K562 (cell line): ENCODE measurements at regions not wholly inside any gene's neighbourhood (a gene's known extent, or its start where the extent isn't known, plus 50 kb on each side); places are given as distances from the start of the nearest gene placed in this dataset.
A peak's percentile ranks its signal among the peaks of the same experiment; 100 is the strongest.

Experiments
- BCOR ChIP-seq: fragments of 450-650 bp; IDR thresholded peaks from 2 replicates; pipeline ENCODE4 v1.6.1; 2016
- CBFA2T2 ChIP-seq: fragments of 450-650 bp; conservative IDR thresholded peaks from 2 replicates; pipeline ENCODE4 v1.6.1; 2017; ENCODE audit warnings: mild to moderate bottlenecking
- CBFA2T3 ChIP-seq: fragments of 450-650 bp; IDR thresholded peaks from 2 replicates; pipeline ENCODE4 v1.6.1; 2017
- CTBP1 ChIP-seq: fragments of 450-650 bp; IDR thresholded peaks from 2 replicates; pipeline ENCODE4 v1.6.1; 2016; ENCODE audit warnings: borderline replicate concordance
- CXXC5 ChIP-seq: fragments of 250-450 bp; sonication (Bioruptor Pico); IDR thresholded peaks from 2 replicates; pipeline ENCODE4 v1.8.0; 2022; ENCODE audit warnings: inconsistent platforms, mild to moderate bottlenecking, moderate library complexity
- DIDO1 ChIP-seq: fragments of 450-650 bp; IDR thresholded peaks from 2 replicates; pipeline ENCODE4 v1.6.1; 2016; ENCODE audit warnings: low read depth, missing biosample characterization, missing genetic modification characterization
- EGR1 ChIP-seq: fragments of 450-650 bp; conservative IDR thresholded peaks from 2 replicates; pipeline ENCODE4 v1.6.1; 2017; ENCODE audit warnings: mild to moderate bottlenecking
- KDM1A ChIP-seq, 2 experiments: fragments of 450-650 bp; IDR thresholded peaks; 2 replicates each; pipeline ENCODE4 v1.6.1; 2016; ENCODE audit warnings: mild to moderate bottlenecking in 2 of 2
- L3MBTL2 ChIP-seq: fragments of 450-650 bp; IDR thresholded peaks from 2 replicates; pipeline ENCODE4 v1.6.1; 2016; ENCODE audit warnings: mild to moderate bottlenecking, moderate library complexity
- MCM7 ChIP-seq, 2 experiments: fragments of 450-650 bp; IDR thresholded peaks; 2 replicates each; pipeline ENCODE4 v1.6.1; 2016 to 2018
- MEF2A ChIP-seq: IDR thresholded peaks from 2 replicates; pipeline ENCODE4 v1.6.1; 2011; ENCODE audit warnings: low read depth, mild to moderate bottlenecking, low read length, moderate library complexity; ENCODE audit not compliant: control insufficient read depth
- NRF1 ChIP-seq, 2 experiments: fragments of 450-650 bp; IDR thresholded peaks in 1 of 2; conservative IDR thresholded peaks in 1 of 2; 2 replicates each; pipeline ENCODE4 v1.6.1; 2014; ENCODE audit warnings: mild to moderate bottlenecking in 2 of 2
- RCOR1 ChIP-seq, 2 experiments: IDR thresholded peaks; 2 replicates each; pipeline ENCODE4 v1.6.1; 2012; ENCODE audit warnings: low read depth in 2 of 2, low read length in 2 of 2, borderline replicate concordance in 1 of 2, improper control_type of control experiment in 1 of 2
- SIN3A ChIP-seq, 2 experiments: fragments of 150-350 bp in 1 of 2; IDR thresholded peaks; 2 replicates each; pipeline ENCODE4 v1.6.1; 2011 to 2016; ENCODE audit warnings: borderline replicate concordance in 2 of 2, low read depth in 2 of 2, low read length in 2 of 2, mild to moderate bottlenecking in 2 of 2, moderate library complexity in 2 of 2; ENCODE audit not compliant: control insufficient read depth in 1 of 2
- SP1 ChIP-seq: sonication (generic); formaldehyde crosslinking; IDR thresholded peaks from 2 replicates; pipeline ENCODE4 v1.8.1; 2022; ENCODE audit warnings: mild to moderate bottlenecking, missing genetic modification reagents
- TAL1 ChIP-seq: fragments of 450-650 bp; IDR thresholded peaks from 2 replicates; pipeline ENCODE4 v1.6.1; 2016; ENCODE audit warnings: mild to moderate bottlenecking
- TCF3 ChIP-seq: sonication (generic); formaldehyde crosslinking; IDR thresholded peaks from 2 replicates; pipeline ENCODE4 v1.4.0; 2020; ENCODE audit warnings: mild to moderate bottlenecking, missing genetic modification reagents
- THAP7 ChIP-seq: fragments of 250-450 bp; sonication (Bioruptor Pico); IDR thresholded peaks from 2 replicates; pipeline ENCODE4 v1.5.0; 2021
- TRIM24 ChIP-seq, 2 experiments: fragments of 450-650 bp; IDR thresholded peaks; 2 replicates each; pipeline ENCODE4 v1.6.1; 2016
- ZNF165 ChIP-seq: fragments of 250-450 bp; sonication (Bioruptor Pico); IDR thresholded peaks from 2 replicates; pipeline ENCODE4 v1.4.0; 2020; ENCODE audit warnings: borderline replicate concordance
- ZNF197 ChIP-seq: fragments of 200-800 bp; sonication (Bioruptor generic); IDR thresholded peaks from 2 replicates; pipeline ENCODE4 v1.6.1; 2016; ENCODE audit warnings: low read depth, missing genetic modification characterization, missing compliant biosample characterization
- ZNF592 ChIP-seq: fragments of 450-650 bp; IDR thresholded peaks from 2 replicates; pipeline ENCODE4 v1.6.1; 2017; ENCODE audit warnings: antibody characterized with exemption, mild to moderate bottlenecking
- TF ChIP-seq, protein P1 (sequence below): fragments of 250-450 bp; sonication (Bioruptor Pico); IDR thresholded peaks from 2 replicates; pipeline ENCODE4 v1.8.0; 2022; ENCODE audit warnings: moderate library complexity, mild to moderate bottlenecking, inconsistent platforms
- TF ChIP-seq, protein P2 (sequence below), 2 experiments: IDR thresholded peaks; 2 replicates each; pipeline ENCODE4 v1.6.1; 2011; ENCODE audit warnings: borderline replicate concordance in 1 of 2, control low read depth in 1 of 2, low read depth in 1 of 2, low read length in 1 of 2, mild to moderate bottlenecking in 1 of 2, mixed read lengths in 1 of 2, moderate library complexity in 1 of 2; ENCODE audit not compliant: insufficient read depth in 1 of 2, insufficient read length in 1 of 2, poor library complexity in 1 of 2, severe bottlenecking in 1 of 2; ENCODE audit errors: extremely low read depth in 1 of 2

- no peak for TF ChIP-seq THAP7 (CRISPR knock-in tag)
- TF ChIP-seq RCOR1 (IDR thresholded peaks at IDR 0.05; ENCODE audit: borderline replicate concordance in 1 of 2, low read depth in 2 of 2, low read length in 2 of 2), result peak in 1 of 2 experiments; percentile 89; a peak in 2 of 4 replicates
- no peak for TF ChIP-seq EGR1
- TF ChIP-seq ZNF592, result 0 out of 2 replicates have a peak, but pooled peaks have one; percentile 33
- peak; percentile 41; the same call in 1 of the 2 replicates for TF ChIP-seq L3MBTL2
- TF ChIP-seq, protein P1, sequence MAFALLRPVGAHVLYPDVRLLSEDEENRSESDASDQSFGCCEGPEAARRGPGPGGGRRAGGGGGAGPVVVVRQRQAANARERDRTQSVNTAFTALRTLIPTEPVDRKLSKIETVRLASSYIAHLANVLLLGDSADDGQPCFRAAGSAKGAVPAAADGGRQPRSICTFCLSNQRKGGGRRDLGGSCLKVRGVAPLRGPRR (CRISPR knock-in tag), result no peak
- 0 out of 2 replicates have a peak, but pooled peaks have one; percentile 19 for TF ChIP-seq CBFA2T2
- TF ChIP-seq NRF1 (conservative IDR thresholded peaks at IDR 0.05 in 1 of 2, IDR thresholded peaks at IDR 0.05 in 1 of 2), result 0 out of 4 replicates have a peak, but pooled peaks of 1 of the 2 experiments have one; percentile 24
- TF ChIP-seq CXXC5 (CRISPR knock-in tag), result 0 out of 2 replicates have a peak, but pooled peaks have one; percentile 30
- no peak for TF ChIP-seq ZNF165
- TF ChIP-seq MCM7 (IDR thresholded peaks at IDR 0.05), result no peak
- TF ChIP-seq ZNF197, result no peak
- TF ChIP-seq SIN3A (IDR thresholded peaks at IDR 0.05; ENCODE audit: borderline replicate concordance in 2 of 2, control insufficient read depth in 1 of 2, low read depth in 2 of 2, low read length in 2 of 2), result no peak
- peak; percentile 45 for TF ChIP-seq TCF3 (CRISPR knock-in tag)
- no peak for TF ChIP-seq CTBP1
- peak; percentile 10; the same call in 1 of the 2 replicates for TF ChIP-seq TAL1
- TF ChIP-seq BCOR, result no peak
- 0 out of 4 replicates have a peak, but pooled peaks of 1 of the 2 experiments have one; percentile 28 for TF ChIP-seq TRIM24 (IDR thresholded peaks at IDR 0.05)
- no peak for TF ChIP-seq SP1 (CRISPR knock-in tag)
- TF ChIP-seq MEF2A, result no peak
- TF ChIP-seq KDM1A (IDR thresholded peaks at IDR 0.05), result peak; percentile 26 to 32; a peak in 1 of 4 replicates
- TF ChIP-seq CBFA2T3, result peak; percentile 66
- TF ChIP-seq DIDO1 (tag), result no peak
- TF ChIP-seq, protein P2, sequence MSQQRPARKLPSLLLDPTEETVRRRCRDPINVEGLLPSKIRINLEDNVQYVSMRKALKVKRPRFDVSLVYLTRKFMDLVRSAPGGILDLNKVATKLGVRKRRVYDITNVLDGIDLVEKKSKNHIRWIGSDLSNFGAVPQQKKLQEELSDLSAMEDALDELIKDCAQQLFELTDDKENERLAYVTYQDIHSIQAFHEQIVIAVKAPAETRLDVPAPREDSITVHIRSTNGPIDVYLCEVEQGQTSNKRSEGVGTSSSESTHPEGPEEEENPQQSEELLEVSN (IDR thresholded peaks at IDR 0.05; ENCODE audit: borderline replicate concordance in 1 of 2, extremely low read depth in 1 of 2, insufficient read depth in 1 of 2, insufficient read length in 1 of 2, low read depth in 1 of 2, low read length in 1 of 2, poor library complexity in 1 of 2, severe bottlenecking in 1 of 2), result no peak
Observed at GRCh38 chr19:28574212-28574611, 638.7 kb downstream of the UQCRFS1 start (continued).
